ENCODE measurements at regions not wholly inside any gene's neighbourhood (a gene's known extent, or its start where the extent isn't known, plus 50 kb on each side); places are given as distances from the start of the nearest gene placed in this dataset.
A peak's percentile ranks its signal among the peaks of the same experiment; 100 is the strongest.
"Not testable (repeated sequence)": the region's sequence is repeated elsewhere in the genome, so short reads cannot be mapped to it uniquely, and the experiment has no call there.

GRCh38 chr17:21573961-21574610 is 118.2 kb upstream of the KCNJ18 start:
- H3K4me3 ChIP-seq, result peak overlapping the region; percentile 16 to 56 (median 37)
- H3K4me1 ChIP-seq, result no peaks in the 10 kb centered on the region
- intact Hi-C loops (cut with DNase I), result no loop called here
- TF ChIP-seq CTCF (IDR thresholded peaks at IDR 0.05), result no peak
- TF ChIP-seq POLR2A (IDR thresholded peaks at IDR 0.05), result no peak
- WGBS, 2 donors, result 47 to 55% methylated on average over 17 to 18 of the region's 39 CpGs
- peaks cover 0 to 11% (median 0%) of the 10 kb centered on the region in 4 donors for H3K27me3 ChIP-seq
- no peak for DNase-seq
- H3K27ac ChIP-seq, result peak overlapping the region in 1 of 4 donors; percentile 9
- H3K9me3 ChIP-seq, result peaks cover 0 to 5% (median 0%) of the 10 kb centered on the region in 3 donors
- no peaks in the 10 kb centered on the region for H3K36me3 ChIP-seq

GRCh38 chr17:21574611-21575255 is 117.6 kb upstream of the KCNJ18 start:
- H3K9me3 ChIP-seq; DNase-seq; intact Hi-C loops (cut with DNase I); H3K27ac ChIP-seq; H3K36me3 ChIP-seq; H3K4me1 ChIP-seq: not testable (repeated sequence)
- H3K27me3 ChIP-seq, result peaks cover 0 to 11% (median 0%) of the 10 kb centered on the region in 4 donors
- peak overlapping the region in 1 of 4 donors; percentile 45 for H3K4me3 ChIP-seq
- 27 to 100% methylated on average over 1 to 3 of the region's 16 CpGs for WGBS, 2 donors

GRCh38 chr17:21578783-21579182 is 113.5 kb upstream of the KCNJ18 start:
- H3K27ac ChIP-seq; DNase-seq; H3K9me3 ChIP-seq; H3K27me3 ChIP-seq; intact Hi-C loops (cut with DNase I); H3K36me3 ChIP-seq; H3K4me1 ChIP-seq; H3K4me3 ChIP-seq: not testable (repeated sequence)

GRCh38 chr17:21592774-21593173 is 99.5 kb upstream of the KCNJ18 start:
- H3K27ac ChIP-seq, result no peak overlapping the region
- H3K9me3 ChIP-seq, result no peaks in the 10 kb centered on the region
- 90% methylated on average over 14 of the region's 23 CpGs; no CpG with 5 or more reads in 1 of the 2 donors for WGBS, 2 donors
- no peak overlapping the region for H3K4me3 ChIP-seq
- no peak for TF ChIP-seq POLR2A (IDR thresholded peaks at IDR 0.05)
- no peak for TF ChIP-seq CTCF (IDR thresholded peaks at IDR 0.05)
- no peak for DNase-seq
- intact Hi-C loops (cut with DNase I), result no loop called here
- H3K4me1 ChIP-seq, result no peaks in the 10 kb centered on the region
- peaks cover 0 to 10% (median 0%) of the 10 kb centered on the region in 4 donors for H3K27me3 ChIP-seq
- no peaks in the 10 kb centered on the region for H3K36me3 ChIP-seq

DNA sequence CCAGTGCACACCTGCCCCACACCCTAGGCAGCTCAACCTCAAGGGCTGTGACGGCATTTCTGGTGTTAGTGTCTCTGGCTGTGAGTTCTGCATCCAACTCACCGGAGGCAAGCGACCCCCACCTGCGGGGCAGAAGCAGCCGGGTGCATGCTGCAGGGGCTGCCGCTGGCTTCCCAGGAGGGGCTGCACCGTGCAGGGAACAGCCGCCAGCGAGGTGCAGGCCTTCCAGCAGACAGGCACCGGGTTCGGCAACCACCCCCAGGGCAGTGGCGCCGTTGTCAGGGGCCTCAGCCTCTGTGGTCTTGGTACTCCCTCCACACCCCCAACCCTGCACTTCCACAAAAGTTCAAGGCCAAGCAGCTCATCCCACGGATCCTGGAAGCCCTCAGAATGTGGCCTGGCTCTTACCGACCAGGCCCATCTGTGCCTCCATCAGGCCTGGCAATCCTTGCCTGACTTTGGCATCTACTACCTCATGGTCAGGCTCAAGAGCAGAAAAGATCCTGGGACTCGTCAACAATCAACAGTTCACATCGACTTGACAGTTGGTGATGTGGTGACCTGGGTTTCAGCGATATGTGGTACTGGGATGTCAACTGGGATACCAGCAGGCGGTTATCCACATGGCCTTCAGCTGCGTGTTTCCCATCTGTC is 98.7 kb upstream of the KCNJ18 start:
- H3K4me3 ChIP-seq; H3K4me1 ChIP-seq; intact Hi-C loops (cut with DNase I); H3K27ac ChIP-seq; H3K9me3 ChIP-seq; H3K36me3 ChIP-seq; DNase-seq: not testable (repeated sequence)
- WGBS, 2 donors, result 84 to 89% methylated on average over 2 to 12 of the region's 20 CpGs
- peaks cover 0 to 15% (median 0%) of the 10 kb centered on the region in 4 donors for H3K27me3 ChIP-seq

- intact Hi-C loops (cut with DNase I), result no loop called here
- DNase-seq, result no peak
- WGBS, 2 donors, result 73 to 78% methylated on average over 1 of the region's 1 CpG
These were observed 97.2 kb upstream of the KCNJ18 start for GRCh38 chr17:21595086-21595485.

More at GRCh38 chr17:21595086-21595485, 97.2 kb upstream of the KCNJ18 start:
- Histone ChIP-seq H3K36me3 (no peaks in the 10 kb centered on the region), H3K4me3 (no peak overlapping the region), H3K9me3 (no peaks in the 10 kb centered on the region), H3K4me1 (no peaks in the 10 kb centered on the region), H3K27ac (no peak overlapping the region), H3K27me3 (peaks cover 0 to 15% (median 0%) of the 10 kb centered on the region in 4 donors)
- TF ChIP-seq POLR2A (IDR thresholded peaks at IDR 0.05) (no peak), CTCF (IDR thresholded peaks at IDR 0.05) (no peak)

Measured in esophagus squamous epithelium (tissue), 5 donors.